ENCODE measurements at regions not wholly inside any gene's neighbourhood (a gene's known extent, or its start where the extent isn't known, plus 50 kb on each side); places are given as distances from the start of the nearest gene placed in this dataset.

DNA sequence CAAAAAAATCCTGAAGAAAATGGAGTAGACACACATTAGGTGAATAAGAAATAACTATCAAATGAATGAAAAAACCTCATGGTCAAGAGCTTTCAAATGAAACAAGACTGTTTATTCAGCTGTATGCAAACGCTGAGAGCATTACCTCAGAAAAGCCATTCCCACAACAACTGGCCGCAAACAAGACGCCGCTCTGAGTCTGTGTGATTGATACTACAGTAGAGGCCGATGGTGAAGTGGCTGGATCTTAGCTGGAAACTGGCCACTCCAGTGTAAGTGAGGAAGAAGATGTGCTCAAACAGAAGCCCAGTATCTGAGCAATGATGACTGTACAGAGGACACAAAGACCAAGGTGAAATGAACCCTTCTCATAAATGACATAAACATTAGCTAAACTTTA lies 252.4 kb upstream of the GHITM start:
- TF ChIP-seq CTCF (IDR thresholded peaks at IDR 0.05; ENCODE audit: insufficient read depth, low read length, poor library complexity, severe bottlenecking) (no peak), EZH2phosphoT487 (conservative IDR thresholded peaks at IDR 0.05; ENCODE audit: low read length) (no peak)

All from SU-DHL-6 (cell line).